Immature natural killer cell (primary cell): ENCODE measurements at regions not wholly inside any gene's neighbourhood (a gene's known extent, or its start where the extent isn't known, plus 50 kb on each side); places are given as distances from the start of the nearest gene placed in this dataset.

ENCODE experiments used
- DNase-seq, 3 donors: peaks; one replicate each; pipeline ENCODE4 v3.0.0; 2022; ENCODE audit warnings: mixed read lengths in 1 of 3
- H3K27ac Mint-ChIP-seq, 6 donors: one replicate each; pipeline ENCODE4 v1.8.0; 2020; ENCODE audit warnings: mixed read lengths in 6 of 6, mild to moderate bottlenecking in 5 of 6, inconsistent platforms in 4 of 6, moderate library complexity in 3 of 6
- H3K27me3 Mint-ChIP-seq, 3 donors: one replicate each; pipeline ENCODE4 v1.8.0; 2020 to 2021; ENCODE audit warnings: low read depth in 3 of 3, mild to moderate bottlenecking in 3 of 3, mixed read lengths in 3 of 3, moderate library complexity in 3 of 3, inconsistent platforms in 1 of 3
- H3K36me3 Mint-ChIP-seq, 3 donors: one replicate each; pipeline ENCODE4 v1.8.0; 2020; ENCODE audit warnings: mixed read lengths in 3 of 3, inconsistent platforms in 2 of 3, mild to moderate bottlenecking in 2 of 3
- H3K4me1 Mint-ChIP-seq, 2 donors: one replicate each; pipeline ENCODE4 v1.8.0; 2020; ENCODE audit warnings: inconsistent platforms in 2 of 2, mild to moderate bottlenecking in 2 of 2, mixed read lengths in 2 of 2, moderate library complexity in 1 of 2
- H3K4me3 Mint-ChIP-seq, 5 donors: one replicate each; pipeline ENCODE4 v1.8.0; 2020; ENCODE audit warnings: mild to moderate bottlenecking in 5 of 5, mixed read lengths in 5 of 5, inconsistent platforms in 3 of 5, moderate library complexity in 3 of 5
- H3K9me3 Mint-ChIP-seq, 6 donors: one replicate each; pipeline ENCODE4 v1.8.0; 2020; ENCODE audit warnings: mild to moderate bottlenecking in 6 of 6, mixed read lengths in 6 of 6, inconsistent platforms in 4 of 6, moderate library complexity in 3 of 6

GRCh38 chr18:39435996-39436395, 1870.4 kb upstream of the CELF4 start:
- Mint-ChIP-seq H3K27ac (no peak overlapping the region), H3K27me3 (peaks cover 0 to 1% (median 0%) of the 10 kb centered on the region in 3 donors), H3K9me3 (peaks cover 3 to 23% (median 9%) of the 10 kb centered on the region in 6 donors), H3K4me3 (no peak overlapping the region), H3K4me1 (peaks cover 0 to 19% of the 10 kb centered on the region in 2 donors), H3K36me3 (peaks cover 0 to 5% (median 0%) of the 10 kb centered on the region in 3 donors)
- DNase-seq, result no peak

- Mint-ChIP-seq H3K27me3 (peaks cover 0 to 1% (median 0%) of the 10 kb centered on the region in 3 donors), H3K27ac (no peak overlapping the region), H3K9me3 (peaks cover 3 to 31% (median 9%) of the 10 kb centered on the region in 6 donors), H3K36me3 (peaks cover 0 to 5% (median 0%) of the 10 kb centered on the region in 3 donors), H3K4me3 (no peak overlapping the region), H3K4me1 (peaks cover 0 to 19% of the 10 kb centered on the region in 2 donors)
- no peak for DNase-seq
These were observed 1869.6 kb upstream of the CELF4 start for GRCh38 chr18:39435209-39435608.

GRCh38 chr18:39434223-39434920, 1868.8 kb upstream of the CELF4 start:
- H3K4me1 Mint-ChIP-seq, result peaks cover 0 to 19% of the 10 kb centered on the region in 2 donors
- peaks cover 0 to under 1% (median 0%) of the 10 kb centered on the region in 3 donors for H3K36me3 Mint-ChIP-seq
- no peak overlapping the region for H3K4me3 Mint-ChIP-seq
- H3K27ac Mint-ChIP-seq, result no peak overlapping the region
- no peak for DNase-seq
- H3K9me3 Mint-ChIP-seq, result peaks cover 2 to 39% (median 9%) of the 10 kb centered on the region in 6 donors
- peaks cover 0 to 1% (median 0%) of the 10 kb centered on the region in 3 donors for H3K27me3 Mint-ChIP-seq

GRCh38 chr18:39425172-39425850, 1859.7 kb upstream of the CELF4 start:
- H3K27me3 Mint-ChIP-seq, result peaks cover 0 to 4% (median 0%) of the 10 kb centered on the region in 3 donors
- no peaks in the 10 kb centered on the region for H3K4me1 Mint-ChIP-seq
- no peak for DNase-seq
- peaks cover 0 to 4% (median 0%) of the 10 kb centered on the region in 3 donors for H3K36me3 Mint-ChIP-seq
- peaks cover 8 to 67% (median 27%) of the 10 kb centered on the region in 6 donors for H3K9me3 Mint-ChIP-seq
- no peak overlapping the region for H3K27ac Mint-ChIP-seq
- no peak overlapping the region for H3K4me3 Mint-ChIP-seq

- no peak overlapping the region for H3K4me3 Mint-ChIP-seq
- H3K27ac Mint-ChIP-seq, result no peak overlapping the region
- no peaks in the 10 kb centered on the region for H3K4me1 Mint-ChIP-seq
- H3K9me3 Mint-ChIP-seq, result peaks cover 8 to 58% (median 26%) of the 10 kb centered on the region in 6 donors
- H3K36me3 Mint-ChIP-seq, result peaks cover 0 to 4% (median 0%) of the 10 kb centered on the region in 3 donors
- DNase-seq, result no peak
- H3K27me3 Mint-ChIP-seq, result peaks cover 0 to 4% (median 0%) of the 10 kb centered on the region in 3 donors
These were observed 1858.7 kb upstream of the CELF4 start for GRCh38 chr18:39424261-39424660.

GRCh38 chr18:39421276-39421675, 1855.7 kb upstream of the CELF4 start:
- peaks cover 0 to 7% (median 0%) of the 10 kb centered on the region in 3 donors for H3K36me3 Mint-ChIP-seq
- no peak for DNase-seq
- no peak overlapping the region for H3K4me3 Mint-ChIP-seq
- H3K4me1 Mint-ChIP-seq, result peaks cover 0 to 10% of the 10 kb centered on the region in 2 donors
- peaks cover 8 to 44% (median 20%) of the 10 kb centered on the region in 6 donors for H3K9me3 Mint-ChIP-seq
- no peak overlapping the region for H3K27ac Mint-ChIP-seq
- H3K27me3 Mint-ChIP-seq, result peaks cover 0 to 4% (median 0%) of the 10 kb centered on the region in 3 donors

GRCh38 chr18:39419315-39419714, 1853.7 kb upstream of the CELF4 start:
- Mint-ChIP-seq H3K4me3 (no peak overlapping the region), H3K27ac (no peak overlapping the region), H3K9me3 (peaks cover 3 to 31% (median 8%) of the 10 kb centered on the region in 6 donors), H3K4me1 (peaks cover 0 to 13% of the 10 kb centered on the region in 2 donors), H3K27me3 (peaks cover 0 to 2% (median 0%) of the 10 kb centered on the region in 3 donors), H3K36me3 (peaks cover 0 to 3% (median 0%) of the 10 kb centered on the region in 3 donors)
- no peak for DNase-seq

GRCh38 chr18:39415471-39415870, 1849.9 kb upstream of the CELF4 start:
- no peak overlapping the region for H3K27ac Mint-ChIP-seq
- peaks cover 0 to 3% (median 0%) of the 10 kb centered on the region in 3 donors for H3K36me3 Mint-ChIP-seq
- peaks cover 2 to 32% (median 7%) of the 10 kb centered on the region in 6 donors for H3K9me3 Mint-ChIP-seq
- no peak overlapping the region for H3K4me3 Mint-ChIP-seq
- H3K4me1 Mint-ChIP-seq, result peaks cover 3 to 22% of the 10 kb centered on the region in 2 donors
- no peak for DNase-seq
- H3K27me3 Mint-ChIP-seq, result no peaks in the 10 kb centered on the region

GRCh38 chr18:39414009-39414700, 1848.6 kb upstream of the CELF4 start:
- H3K27me3 Mint-ChIP-seq, result no peaks in the 10 kb centered on the region
- peaks cover 2 to 29% (median 8%) of the 10 kb centered on the region in 6 donors for H3K9me3 Mint-ChIP-seq
- peaks cover 0 to 3% (median 0%) of the 10 kb centered on the region in 3 donors for H3K36me3 Mint-ChIP-seq
- no peak overlapping the region for H3K4me3 Mint-ChIP-seq
- no peak overlapping the region for H3K27ac Mint-ChIP-seq
- peaks cover 3 to 22% of the 10 kb centered on the region in 2 donors for H3K4me1 Mint-ChIP-seq
- no peak for DNase-seq

GRCh38 chr18:39406941-39407340, 1841.3 kb upstream of the CELF4 start:
- peaks cover 0 to 3% (median 0%) of the 10 kb centered on the region in 3 donors for H3K27me3 Mint-ChIP-seq
- no peak for DNase-seq
- H3K4me1 Mint-ChIP-seq, result no peaks in the 10 kb centered on the region
- peaks cover 0 to 25% (median 7%) of the 10 kb centered on the region in 6 donors for H3K9me3 Mint-ChIP-seq
- peaks cover 0 to 3% (median 0%) of the 10 kb centered on the region in 3 donors for H3K36me3 Mint-ChIP-seq
- no peak overlapping the region for H3K27ac Mint-ChIP-seq
- no peak overlapping the region for H3K4me3 Mint-ChIP-seq

- H3K36me3 Mint-ChIP-seq, result peaks cover 0 to 3% (median 0%) of the 10 kb centered on the region in 3 donors
- no peak overlapping the region for H3K4me3 Mint-ChIP-seq
- peaks cover 0 to 18% (median 9%) of the 10 kb centered on the region in 6 donors for H3K9me3 Mint-ChIP-seq
- no peaks in the 10 kb centered on the region for H3K27me3 Mint-ChIP-seq
- no peaks in the 10 kb centered on the region for H3K4me1 Mint-ChIP-seq
- no peak for DNase-seq
- H3K27ac Mint-ChIP-seq, result no peak overlapping the region
These were observed 1837.5 kb upstream of the CELF4 start for GRCh38 chr18:39403121-39403520.

GRCh38 chr18:39399662-39400061, 1834.1 kb upstream of the CELF4 start:
- no peak for DNase-seq
- Mint-ChIP-seq H3K4me1 (no peaks in the 10 kb centered on the region), H3K36me3 (peaks cover 0 to 4% (median 0%) of the 10 kb centered on the region in 3 donors), H3K9me3 (peaks cover 0 to 24% (median 14%) of the 10 kb centered on the region in 6 donors), H3K4me3 (no peak overlapping the region), H3K27me3 (peaks cover 0 to 2% (median 0%) of the 10 kb centered on the region in 3 donors), H3K27ac (no peak overlapping the region)

GRCh38 chr18:39396168-39396567, 1830.6 kb upstream of the CELF4 start:
- no peaks in the 10 kb centered on the region for H3K4me1 Mint-ChIP-seq
- peaks cover 23 to 40% (median 32%) of the 10 kb centered on the region in 6 donors for H3K9me3 Mint-ChIP-seq
- peaks cover 0 to 4% (median 4%) of the 10 kb centered on the region in 3 donors for H3K36me3 Mint-ChIP-seq
- peaks cover 0 to 4% (median 0%) of the 10 kb centered on the region in 3 donors for H3K27me3 Mint-ChIP-seq
- H3K4me3 Mint-ChIP-seq, result no peak overlapping the region
- DNase-seq, result no peak
- no peak overlapping the region for H3K27ac Mint-ChIP-seq
